ENCODE measurements at regions not wholly inside any gene's neighbourhood (a gene's known extent, or its start where the extent isn't known, plus 50 kb on each side); places are given as distances from the start of the nearest gene placed in this dataset.

DNA sequence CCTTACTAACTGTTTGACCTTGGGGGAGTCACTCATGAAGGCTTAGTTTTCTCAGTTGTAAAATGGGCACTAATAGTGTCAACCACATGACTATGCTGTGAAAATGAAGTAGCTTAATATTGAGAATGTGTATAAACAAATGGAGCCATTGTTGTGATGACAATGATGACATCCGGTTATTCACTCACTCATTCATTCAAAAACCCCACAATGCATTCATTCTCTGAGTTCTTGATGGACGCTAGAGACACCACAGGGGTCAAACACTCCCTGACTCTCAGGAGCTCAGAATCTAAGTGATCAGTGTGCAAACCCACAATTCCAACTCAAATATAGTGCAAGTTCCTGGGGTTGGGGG, 138.9 kb downstream of the FOXD2 start:
- intact Hi-C loops (cut with DNase I; ENCODE audit: low total_unique reads), result loop anchor here (10.0 kb wide), 1 partner anchor 142 kb away; the partner anchor contains the start of gene FOXD2
- no peak overlapping the region for H3K4me3 ChIP-seq (ENCODE audit: low read depth, poor library complexity, severe bottlenecking)
- WGBS, 2 donors, result 44 to 56% methylated on average over 2 of the region's 2 CpGs
- no peak for TF ChIP-seq POLR2A (IDR thresholded peaks at IDR 0.05)
- TF ChIP-seq, protein P1, sequence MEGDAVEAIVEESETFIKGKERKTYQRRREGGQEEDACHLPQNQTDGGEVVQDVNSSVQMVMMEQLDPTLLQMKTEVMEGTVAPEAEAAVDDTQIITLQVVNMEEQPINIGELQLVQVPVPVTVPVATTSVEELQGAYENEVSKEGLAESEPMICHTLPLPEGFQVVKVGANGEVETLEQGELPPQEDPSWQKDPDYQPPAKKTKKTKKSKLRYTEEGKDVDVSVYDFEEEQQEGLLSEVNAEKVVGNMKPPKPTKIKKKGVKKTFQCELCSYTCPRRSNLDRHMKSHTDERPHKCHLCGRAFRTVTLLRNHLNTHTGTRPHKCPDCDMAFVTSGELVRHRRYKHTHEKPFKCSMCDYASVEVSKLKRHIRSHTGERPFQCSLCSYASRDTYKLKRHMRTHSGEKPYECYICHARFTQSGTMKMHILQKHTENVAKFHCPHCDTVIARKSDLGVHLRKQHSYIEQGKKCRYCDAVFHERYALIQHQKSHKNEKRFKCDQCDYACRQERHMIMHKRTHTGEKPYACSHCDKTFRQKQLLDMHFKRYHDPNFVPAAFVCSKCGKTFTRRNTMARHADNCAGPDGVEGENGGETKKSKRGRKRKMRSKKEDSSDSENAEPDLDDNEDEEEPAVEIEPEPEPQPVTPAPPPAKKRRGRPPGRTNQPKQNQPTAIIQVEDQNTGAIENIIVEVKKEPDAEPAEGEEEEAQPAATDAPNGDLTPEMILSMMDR (IDR thresholded peaks at IDR 0.05), result no peak
- peak in 1 of 2 donors; percentile 2 for DNase-seq (ENCODE audit: low spot score in 2 of 2)

DNA sequence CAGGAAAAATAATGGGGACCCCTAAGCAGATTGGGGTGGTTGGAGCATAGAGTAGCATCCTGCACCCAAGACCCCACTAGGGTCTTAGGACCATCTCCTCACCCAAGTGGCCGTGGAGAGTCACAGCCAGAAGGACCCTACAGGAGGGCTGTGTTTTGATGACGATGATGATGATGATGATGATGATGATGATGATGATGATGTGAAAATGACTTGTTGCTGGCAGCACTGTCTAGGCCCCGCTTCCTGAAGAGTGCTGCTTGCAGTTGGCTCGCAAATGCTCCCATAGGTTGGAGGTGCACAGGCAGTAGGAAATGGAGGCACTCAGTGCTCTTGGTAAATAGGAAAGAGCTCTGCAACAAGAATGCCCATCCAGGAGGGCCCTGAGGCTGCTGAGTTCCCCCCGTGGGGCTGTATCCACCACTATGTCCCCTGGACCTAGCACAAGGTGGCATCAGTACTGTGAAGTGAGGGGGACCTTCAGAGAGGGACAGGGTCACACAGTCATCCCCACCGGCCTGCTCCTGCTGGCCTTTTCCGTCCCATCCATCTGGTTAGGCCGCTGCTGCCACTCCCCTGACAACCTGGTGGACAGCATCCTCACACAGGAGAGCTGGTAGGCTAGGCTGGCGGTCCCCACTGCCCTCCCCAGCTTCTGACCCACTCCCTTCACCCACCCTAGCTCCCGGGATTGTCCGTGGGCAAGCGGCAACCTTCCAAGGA, 139.6 kb downstream of the FOXD2 start:
- 63 to 83% methylated on average over 12 of the region's 12 CpGs for WGBS, 2 donors
- DNase-seq (ENCODE audit: low spot score in 2 of 2), result peak in 1 of 2 donors; percentile 49
- TF ChIP-seq POLR2A (IDR thresholded peaks at IDR 0.05), result no peak
- TF ChIP-seq, protein P1 (IDR thresholded peaks at IDR 0.05), result no peak
- H3K4me3 ChIP-seq (ENCODE audit: low read depth, poor library complexity, severe bottlenecking), result no peak overlapping the region
- intact Hi-C loops (cut with DNase I; ENCODE audit: low total_unique reads), result loop anchor here (10.0 kb wide), 1 partner anchor 143 kb away; the partner anchor contains the start of gene FOXD2

DNA sequence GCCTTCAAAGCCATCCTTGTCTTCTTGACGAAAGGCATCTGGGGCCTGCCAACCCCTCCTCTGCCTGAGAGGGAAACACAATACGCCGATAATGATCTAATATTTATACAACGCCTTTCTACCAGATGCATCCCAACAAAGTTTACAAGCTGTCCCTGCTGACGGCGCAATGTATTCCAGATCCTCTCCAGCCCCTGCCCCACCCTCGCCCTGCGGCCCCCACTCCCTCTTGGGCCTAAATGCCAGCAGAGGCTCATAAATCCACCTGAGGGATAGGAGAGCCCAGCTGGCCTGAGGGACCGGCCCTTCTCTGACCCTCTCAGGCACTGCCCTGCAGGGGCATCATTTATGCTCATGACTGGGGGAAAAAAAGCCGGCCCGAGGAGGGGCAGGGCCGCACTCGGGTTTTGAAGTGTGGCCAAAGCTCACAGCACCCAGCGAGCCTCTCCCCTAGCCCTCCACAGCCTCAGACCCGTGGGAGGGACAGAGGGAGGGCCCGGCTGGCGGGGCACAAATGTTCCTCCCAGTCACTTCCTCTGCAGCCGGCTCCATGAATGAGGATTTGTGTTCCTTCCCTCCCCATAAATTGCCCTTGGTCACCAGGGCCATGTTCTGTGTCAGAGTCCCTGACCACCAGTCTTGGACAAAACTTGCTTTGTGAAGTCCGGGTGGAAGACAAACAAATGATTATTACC, 140.3 kb downstream of the FOXD2 start:
- WGBS, 2 donors, result 28 to 32% methylated on average over 18 to 19 of the region's 19 CpGs
- DNase-seq (ENCODE audit: low spot score in 2 of 2), result peak in 1 of 2 donors; percentile 84
- H3K4me3 ChIP-seq (ENCODE audit: low read depth, poor library complexity, severe bottlenecking), result no peak overlapping the region
- intact Hi-C loops (cut with DNase I; ENCODE audit: low total_unique reads), result loop anchor here (10.0 kb wide), 1 partner anchor 143 kb away; the partner anchor contains the start of gene FOXD2
- no peak for TF ChIP-seq POLR2A (IDR thresholded peaks at IDR 0.05)
- TF ChIP-seq, protein P1 (IDR thresholded peaks at IDR 0.05), result no peak

DNA sequence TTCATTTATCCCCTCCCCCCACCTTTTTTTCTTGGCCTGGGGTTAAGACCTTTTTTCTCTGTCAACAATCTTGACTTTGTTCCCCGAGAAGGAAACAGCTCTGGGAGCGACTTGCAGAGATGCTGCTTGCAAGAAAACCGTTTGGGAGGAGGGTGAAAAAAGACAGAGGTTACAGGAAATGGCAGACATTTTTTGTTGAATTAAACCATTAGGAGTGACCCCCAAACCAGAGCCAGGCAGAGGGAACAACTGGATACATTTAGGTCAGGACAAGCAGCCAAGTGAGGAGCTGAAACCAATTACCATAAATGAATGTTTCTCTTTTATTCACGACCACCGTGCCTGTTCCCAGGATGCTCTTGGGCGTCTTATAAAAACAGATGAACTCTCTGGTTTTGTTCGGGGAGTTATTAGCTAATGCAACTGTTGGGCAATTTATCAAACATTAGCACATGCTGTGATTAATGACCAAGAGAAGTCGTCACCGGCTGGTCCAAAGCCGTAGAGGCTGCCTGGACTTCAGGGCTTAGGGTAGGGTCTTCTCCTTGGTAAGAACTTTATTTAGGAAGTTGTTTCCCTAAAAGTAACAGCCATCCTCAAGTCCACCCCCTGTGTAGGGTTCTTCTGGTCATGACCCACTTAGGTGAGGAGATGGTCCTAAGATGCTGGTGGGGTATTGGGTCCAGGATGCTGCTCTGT, 141.0 kb downstream of the FOXD2 start:
- H3K4me3 ChIP-seq (ENCODE audit: low read depth, poor library complexity, severe bottlenecking), result no peak overlapping the region
- WGBS, 2 donors, result 32 to 41% methylated on average over 10 of the region's 10 CpGs
- TF ChIP-seq, protein P1 (IDR thresholded peaks at IDR 0.05), result no peak
- TF ChIP-seq POLR2A (IDR thresholded peaks at IDR 0.05), result no peak
- DNase-seq (ENCODE audit: low spot score in 2 of 2), result peak; percentile 23 to 49
- intact Hi-C loops (cut with DNase I; ENCODE audit: low total_unique reads), result loop anchor here (10.0 kb wide), 1 partner anchor 144 kb away; the partner anchor contains the start of gene FOXD2

DNA sequence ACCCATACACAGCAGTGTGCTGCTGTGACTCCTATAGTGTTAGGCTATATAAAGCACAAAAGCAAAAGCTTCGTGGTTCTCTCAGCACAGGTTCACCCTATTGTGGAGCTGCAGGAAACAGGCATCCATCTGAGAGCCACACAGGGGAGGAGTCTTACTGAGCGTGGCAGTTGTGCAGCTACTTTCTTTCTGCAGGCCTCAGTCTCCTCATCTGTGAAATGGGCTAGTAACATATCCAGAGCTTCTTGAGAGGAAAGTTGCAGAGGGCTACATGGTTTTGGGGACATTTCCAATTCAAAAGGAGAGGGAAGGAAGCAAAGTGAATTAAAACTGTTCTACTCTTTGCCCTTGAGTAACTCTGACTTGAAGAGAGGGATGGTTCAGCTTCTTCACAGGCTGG, 142.0 kb downstream of the FOXD2 start:
- 82 to 89% methylated on average over 2 of the region's 2 CpGs for whole genome bisulfite sequencing, 2 donors
- no peak for TF ChIP-seq POLR2A (IDR thresholded peaks at IDR 0.05)
- TF ChIP-seq, protein P1 (IDR thresholded peaks at IDR 0.05), result no peak
- DNase-seq (ENCODE audit: low spot score in 2 of 2), result no peak
- no peak overlapping the region for H3K4me3 ChIP-seq (ENCODE audit: low read depth, poor library complexity, severe bottlenecking)
- intact Hi-C loops (cut with DNase I; ENCODE audit: low total_unique reads), result loop anchor here (10.0 kb wide), 1 partner anchor 145 kb away; the partner anchor contains the start of gene FOXD2

All from lower leg skin (tissue), 4 donors.